ENCODE measurements at regions not wholly inside any gene's neighbourhood (a gene's known extent, or its start where the extent isn't known, plus 50 kb on each side); places are given as distances from the start of the nearest gene placed in this dataset.

- DNase-seq (ENCODE audit: low read depth in 2 of 3, low spot score in 1 of 3), result no peak
These were observed 209.0 kb downstream of the URI1 start for GRCh38 chr19:30151081-30151480.

DNA sequence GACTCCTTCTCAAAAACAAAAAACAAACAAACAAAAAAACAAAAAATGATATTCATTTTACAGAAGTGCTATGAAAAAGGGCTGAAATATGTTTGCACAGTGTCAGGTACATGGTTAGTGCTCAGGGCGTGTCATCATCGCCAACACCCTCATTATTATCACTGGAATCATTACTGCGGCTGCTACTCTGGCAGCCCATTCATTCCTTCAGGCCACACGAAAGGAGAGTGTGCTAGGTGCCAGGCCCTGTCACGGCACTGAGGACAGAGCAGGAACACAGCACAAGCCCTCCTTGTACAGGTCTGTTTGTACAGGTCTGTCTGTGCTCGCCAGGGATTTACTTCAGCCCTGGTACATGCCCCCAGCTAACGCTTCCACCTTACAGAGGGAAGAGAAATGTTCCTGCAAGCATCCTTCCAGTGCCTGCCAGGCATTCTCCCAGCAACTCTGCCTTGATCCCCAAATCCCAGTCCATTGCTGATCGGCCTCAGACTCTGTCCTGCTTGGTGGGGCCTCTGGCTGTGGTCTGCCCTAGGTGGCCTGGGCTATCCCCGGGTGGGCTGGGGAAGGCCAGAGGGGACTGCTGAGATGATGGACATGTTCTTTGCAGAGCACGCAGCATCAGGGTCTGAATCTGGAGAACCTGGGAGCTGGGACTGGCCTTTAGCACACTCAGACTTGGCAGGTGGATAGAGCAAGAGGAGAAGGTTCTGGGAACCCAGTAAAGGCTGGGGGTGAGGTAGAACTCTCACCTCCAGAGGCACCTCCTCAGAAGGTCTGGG is 210.7 kb downstream of the URI1 start:
- no peak for DNase-seq (ENCODE audit: low read depth in 2 of 3, low spot score in 1 of 3)

- DNase-seq (ENCODE audit: low read depth in 2 of 3, low spot score in 1 of 3), result no peak
These were observed 211.5 kb downstream of the URI1 start for GRCh38 chr19:30153326-30154210.

DNA sequence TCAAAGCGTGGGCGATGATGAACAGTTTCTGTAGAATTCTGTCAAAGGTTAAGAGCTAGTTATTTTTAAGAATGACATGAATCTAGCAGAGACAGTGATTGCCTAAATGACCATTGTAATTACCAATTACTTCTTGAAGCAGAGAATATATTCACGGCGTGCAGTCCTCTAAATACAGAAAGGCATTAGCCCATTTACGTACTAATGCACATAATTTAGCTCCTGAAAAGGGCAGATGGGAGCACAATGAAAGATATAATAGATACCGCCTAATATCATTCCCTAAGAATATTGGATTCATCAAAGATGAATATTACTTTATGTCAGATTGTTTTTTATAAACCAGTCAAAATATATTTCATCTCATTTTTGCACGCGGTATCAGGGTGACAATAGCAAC is 212.4 kb downstream of the URI1 start:
- no peak for DNase-seq (ENCODE audit: low read depth in 2 of 3, low spot score in 1 of 3)

- DNase-seq (ENCODE audit: low read depth in 2 of 3, low spot score in 1 of 3), result no peak
These were observed 213.6 kb downstream of the URI1 start for GRCh38 chr19:30155381-30156200.

- no peak for DNase-seq (ENCODE audit: low read depth in 2 of 3, low spot score in 1 of 3)
These were observed 214.6 kb downstream of the URI1 start for GRCh38 chr19:30156646-30157045.

GRCh38 chr19:30158067-30158892 is 213.9 kb upstream of the ZNF536 start:
- DNase-seq (ENCODE audit: low read depth in 2 of 3, low spot score in 1 of 3), result no peak

DNA sequence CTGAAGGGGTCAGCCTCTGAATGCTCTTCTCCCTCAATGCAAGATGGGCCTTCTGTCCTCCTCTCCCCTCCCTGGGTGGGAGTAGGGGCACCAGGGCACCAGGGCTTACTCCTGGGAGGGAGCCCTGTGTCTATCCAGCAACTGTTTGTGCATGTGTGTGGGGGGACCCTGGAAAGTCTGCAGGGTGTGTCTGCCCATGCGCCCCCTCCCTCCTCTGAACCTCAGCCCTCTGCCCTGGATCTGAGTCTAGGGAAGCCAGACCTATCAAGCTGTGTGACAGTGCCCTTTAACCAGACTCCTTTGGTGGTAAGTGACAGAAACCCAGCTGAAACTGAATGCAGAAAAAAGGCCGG is 213.3 kb upstream of the ZNF536 start:
- DNase-seq (ENCODE audit: low read depth in 2 of 3, low spot score in 1 of 3), result no peak

DNA sequence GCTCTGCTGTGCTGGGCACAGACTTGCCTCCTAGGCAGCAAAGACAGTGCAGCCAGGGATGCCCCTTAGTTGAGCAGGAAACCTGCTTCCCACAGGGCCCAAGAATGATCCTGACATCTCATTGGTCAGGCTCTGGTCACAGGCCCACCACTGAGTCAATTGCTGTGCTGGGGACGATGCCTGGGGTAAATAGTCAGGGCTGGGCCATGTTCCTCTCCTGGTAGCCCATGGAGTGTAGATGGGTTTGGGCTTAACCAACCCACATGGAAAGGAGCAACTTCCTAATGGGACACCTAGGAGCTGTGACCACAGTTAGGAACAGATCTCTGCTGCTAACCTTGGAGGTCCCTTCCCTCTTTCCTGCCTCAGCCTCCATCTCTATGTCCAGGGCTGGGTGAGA is 212.5 kb upstream of the ZNF536 start:
- DNase-seq (ENCODE audit: low read depth in 2 of 3, low spot score in 1 of 3), result no peak

GRCh38 chr19:30160426-30160825 is 211.8 kb upstream of the ZNF536 start:
- DNase-seq (ENCODE audit: low read depth in 2 of 3, low spot score in 1 of 3), result no peak

GRCh38 chr19:30161021-30161655 is 211.0 kb upstream of the ZNF536 start:
- no peak for DNase-seq (ENCODE audit: low read depth in 2 of 3, low spot score in 1 of 3)

- DNase-seq (ENCODE audit: low read depth in 2 of 3, low spot score in 1 of 3), result no peak
These were observed 210.4 kb upstream of the ZNF536 start for GRCh38 chr19:30161770-30162169.

DNA sequence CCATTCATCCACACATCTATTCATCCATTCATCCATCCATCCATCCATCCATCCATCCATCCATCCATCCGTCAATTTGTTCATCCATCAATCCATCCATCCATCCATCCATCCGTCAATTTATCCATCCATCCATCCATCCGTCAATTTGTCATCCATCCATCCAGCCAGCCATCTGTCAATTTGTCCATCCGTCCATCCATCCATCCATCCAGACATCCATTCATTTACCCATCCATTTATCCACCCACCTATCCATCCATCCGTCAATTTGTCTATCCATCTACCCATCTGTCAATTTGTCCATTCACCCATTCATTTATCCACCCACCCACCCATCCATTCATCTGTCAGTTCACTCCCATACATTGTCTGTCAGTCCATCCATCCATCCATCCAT is 209.5 kb upstream of the ZNF536 start:
- no peak for DNase-seq (ENCODE audit: low read depth in 2 of 3, low spot score in 1 of 3)

- no peak for DNase-seq (ENCODE audit: low read depth in 2 of 3, low spot score in 1 of 3)
These were observed 208.5 kb upstream of the ZNF536 start for GRCh38 chr19:30163663-30164062.

DNA sequence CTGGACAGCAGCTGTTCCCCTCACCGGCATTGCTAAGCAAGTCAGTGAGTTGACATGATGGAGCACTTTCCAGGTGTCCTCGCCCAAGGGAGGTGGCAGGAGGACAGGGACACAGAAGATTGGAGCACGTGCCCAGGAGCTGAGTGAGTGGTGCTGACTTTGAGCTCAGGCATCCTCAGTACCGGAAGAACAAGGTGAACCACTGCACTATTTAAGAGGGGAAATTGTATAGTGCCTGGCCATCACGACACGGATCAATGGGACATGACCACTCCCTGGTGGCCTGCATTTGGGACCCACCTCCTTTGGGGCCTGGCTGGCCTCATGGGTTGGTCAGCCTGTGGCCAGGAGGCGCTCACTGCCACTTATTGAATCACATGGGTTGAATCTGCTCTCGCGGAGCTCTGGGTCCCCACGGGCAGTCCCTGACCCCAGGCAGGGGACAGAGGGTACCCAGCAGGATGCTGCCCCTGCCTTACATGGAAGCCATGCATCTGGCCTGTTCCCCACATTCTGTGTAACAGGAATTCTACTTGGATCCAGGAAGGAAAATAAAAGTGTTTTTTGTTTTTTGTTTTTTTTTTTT is 206.9 kb upstream of the ZNF536 start:
- DNase-seq (ENCODE audit: low read depth in 2 of 3, low spot score in 1 of 3), result no peak

GRCh38 chr19:30167206-30167868 is 204.8 kb upstream of the ZNF536 start:
- no peak for DNase-seq (ENCODE audit: low read depth in 2 of 3, low spot score in 1 of 3)

DNA sequence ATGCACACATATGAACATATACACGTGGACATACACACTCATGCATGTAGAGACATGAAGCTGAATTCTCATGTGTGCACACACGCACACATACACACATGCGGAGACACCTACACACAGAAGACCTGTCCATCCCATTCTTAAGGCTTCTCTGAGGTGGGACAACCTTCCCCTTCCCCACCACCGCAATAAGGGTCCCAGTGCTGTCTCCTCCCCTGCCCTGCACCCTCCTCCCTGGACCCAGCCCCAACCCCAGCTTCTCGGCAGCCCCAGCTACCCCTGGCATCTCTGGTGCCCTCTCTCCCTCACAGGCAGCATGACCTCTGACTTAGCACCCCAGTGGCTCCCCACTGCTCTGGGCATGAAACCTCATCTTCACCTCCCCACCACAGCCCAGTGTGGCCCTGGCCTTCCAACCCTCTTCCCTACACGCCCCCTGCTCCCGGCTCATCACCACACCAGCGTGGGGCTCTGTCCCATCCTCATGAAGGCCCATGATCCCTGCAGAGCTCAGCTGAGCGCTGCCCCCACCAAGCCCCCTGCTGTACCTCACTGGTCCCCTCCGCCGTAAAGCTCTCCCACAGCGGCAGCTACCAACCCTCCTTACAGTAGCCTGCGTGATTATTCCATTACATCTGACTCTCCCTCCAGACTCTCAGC is 204.1 kb upstream of the ZNF536 start:
- no peak for DNase-seq (ENCODE audit: low read depth in 2 of 3, low spot score in 1 of 3)

- no peak for DNase-seq (ENCODE audit: low read depth in 2 of 3, low spot score in 1 of 3)
These were observed 203.4 kb upstream of the ZNF536 start for GRCh38 chr19:30168760-30169159.

Measured in stimulated activated CD4-positive, alpha-beta T cell treated with anti-CD3 and anti-CD28 coated beads, Interleukin-12 subunit alpha, Interleukin-12 subunit beta, amount 100 ng/mL, for 48 hours (primary cell).